ENCODE measurements at regions not wholly inside any gene's neighbourhood (a gene's known extent, or its start where the extent isn't known, plus 50 kb on each side); places are given as distances from the start of the nearest gene placed in this dataset.

- H3K79me1 ChIP-seq (ENCODE audit: low read depth in 1 of 2, low read length in 2 of 2), result no peaks in the 10 kb centered on the region
- no TSS peak for BruUV-seq (replicated peaks)
These were observed 64.8 kb upstream of the GALNT5 start for GRCh38 chr2:157192445-157193423.

More at GRCh38 chr2:157192445-157193423, 64.8 kb upstream of the GALNT5 start:
- 100% methylated on average over 1 of the region's 8 CpGs; no CpG with 5 or more reads in 1 of the 2 experiments for WGBS, 2 experiments (ENCODE audit: extremely low coverage in 2 of 2, insufficient read length in 1 of 2)
- H3K14ac ChIP-seq (replicated peaks; ENCODE audit: low read depth, low read length), result 0 out of 2 replicates have a peak overlapping the region, but pooled peaks have one; percentile 31
- no peaks in the 10 kb centered on the region for H4K20me1 ChIP-seq (ENCODE audit: insufficient read depth, low read length)
- H3K27me3 ChIP-seq (ENCODE audit: control insufficient read depth, insufficient read depth, low read length), result no peaks in the 10 kb centered on the region
- ATAC-seq (ENCODE audit: low read depth) (no peak), DNase-seq (no peak)
- dilution Hi-C loops (cut with HindIII; ENCODE audit: low sequenced_read_pairs, unreplicated experiment), result no loop called here
- peak overlapping the region; percentile 5 for H2BK5ac ChIP-seq (ENCODE audit: low read depth, low read length, poor library complexity, severe bottlenecking)
- no peaks in the 10 kb centered on the region for H3K9me1 ChIP-seq (ENCODE audit: insufficient read depth, low read length)
- intact Hi-C loops (cut with micrococcal nuclease), result loop anchor here (5.0 kb wide), 3 partner anchors 300 to 790 kb away; no protein-coding TSS in a partner anchor
- H2BK120ac ChIP-seq (ENCODE audit: low read depth, low read length), result peak overlapping the region; percentile 44; the same call in 1 of the 2 replicates
- no peak overlapping the region for H3K56ac ChIP-seq (ENCODE audit: extremely low read depth, insufficient read depth, low read length)
- 0 out of 2 replicates have a peak overlapping the region, but pooled peaks have one; percentile 1 for H4K91ac ChIP-seq (ENCODE audit: insufficient read depth, low read depth, low read length)
- H2BK20ac ChIP-seq (ENCODE audit: low read depth, low read length), result peak overlapping the region; percentile 51
- in situ Hi-C loops (cut with MboI; ENCODE audit: low sequenced_read_pairs), result loop anchor here (10.0 kb wide), 2 partner anchors 608 to 1808 kb away; no protein-coding TSS in a partner anchor
- H2AK5ac ChIP-seq (ENCODE audit: low read depth, low read length), result no peak overlapping the region
- H3K27ac ChIP-seq (ENCODE audit: insufficient read depth, low read length), result no peak overlapping the region
- no peak for TF ChIP-seq MXI1 (IDR thresholded peaks at IDR 0.05; ENCODE audit: borderline replicate concordance, low read depth, low read length)
- TF ChIP-seq CTCF (conservative IDR thresholded peaks at IDR 0.05; ENCODE audit: low read depth, low read length), result no peak
- no peak for TF ChIP-seq BHLHE40 (IDR thresholded peaks at IDR 0.05; ENCODE audit: low read depth, low read length)
- TF ChIP-seq SMC3 (IDR thresholded peaks at IDR 0.05; ENCODE audit: low read depth, low read length), result no peak
- TF ChIP-seq MAFK (IDR thresholded peaks at IDR 0.05; ENCODE audit: low read depth, low read length), result no peak
- no peak for TF ChIP-seq RCOR1 (IDR thresholded peaks at IDR 0.05; ENCODE audit: insufficient replicate concordance, low read length)
- no peak overlapping the region for H3K4me3 ChIP-seq (ENCODE audit: insufficient read depth, low read depth, low read length)
- no peak overlapping the region for H3K23ac ChIP-seq (ENCODE audit: low read depth, low read length)
- POLR2A ChIA-PET (ENCODE audit: unreplicated experiment), result interaction anchor here (0.9 kb wide), 1 partner anchor 65 kb away, joined by 4 read pairs; the partner anchor contains the start of gene GALNT5
- H3K9ac ChIP-seq (ENCODE audit: low read depth, low read length), result no peak overlapping the region
- no peaks in the 10 kb centered on the region for H3K9me3 ChIP-seq (ENCODE audit: control insufficient read depth, insufficient read depth, low read length)
- no peaks in the 10 kb centered on the region for H3K36me3 ChIP-seq (ENCODE audit: control insufficient read depth, insufficient read depth, low read length)
- H3K18ac ChIP-seq (ENCODE audit: low read depth, low read length), result peak overlapping the region; percentile 39; the same call in 1 of the 2 replicates
- H2BK15ac ChIP-seq (ENCODE audit: low read depth, low read length), result peak overlapping the region; percentile 22; the same call in 1 of the 3 replicates
- peak overlapping the region; percentile 82; the same call in 1 of the 2 replicates for H4K5ac ChIP-seq (ENCODE audit: low read depth, low read length)
- no peak overlapping the region for H3K4ac ChIP-seq (ENCODE audit: low read depth, low read length)
- peaks cover 5% of the 10 kb centered on the region; the same call in 1 of the 2 replicates for H3K4me1 ChIP-seq (ENCODE audit: control insufficient read depth, insufficient read depth, low read length)
- H2AK9ac ChIP-seq (replicated peaks; ENCODE audit: low read depth, low read length, poor library complexity), result no peak overlapping the region
- H2AFZ ChIP-seq (replicated peaks; ENCODE audit: low read length, poor library complexity), result no peak overlapping the region
- H4K8ac ChIP-seq (ENCODE audit: low read depth in 2 of 2, low read length in 2 of 2), result peak overlapping the region; percentile 23 to 34; a peak in 3 of 4 replicates
- no peak overlapping the region for H3K4me2 ChIP-seq (ENCODE audit: low read depth, low read length)
- CTCF ChIA-PET, result interaction anchor here (1.0 to 1.6 kb wide), 6 partner anchors 9 to 1820 kb away, joined by 3 to 9 read pairs (median 6); no protein-coding TSS in a partner anchor

Data from IMR-90 (cell line).